ENCODE measurements at regions not wholly inside any gene's neighbourhood (a gene's known extent, or its start where the extent isn't known, plus 50 kb on each side); places are given as distances from the start of the nearest gene placed in this dataset.
A peak's percentile ranks its signal among the peaks of the same experiment; 100 is the strongest.

- Histone ChIP-seq H3K36me3 (no peaks in the 10 kb centered on the region), H3K4me3 (no peak overlapping the region), H3K9me3 (no peaks in the 10 kb centered on the region), H3K27me3 (no peaks in the 10 kb centered on the region), H3K27ac (no peak overlapping the region), H3K4me1 (no peaks in the 10 kb centered on the region)
- no CpG with 5 or more reads among the region's 10 CpGs for WGBS (ENCODE audit: insufficient coverage, low coverage, low lambda C conversion rate, missing lambda C conversion rate)
- ATAC-seq (no peak), DNase-seq (peak in 2 of 3 donors; percentile 9 to 30)
- TF ChIP-seq, protein P1, sequence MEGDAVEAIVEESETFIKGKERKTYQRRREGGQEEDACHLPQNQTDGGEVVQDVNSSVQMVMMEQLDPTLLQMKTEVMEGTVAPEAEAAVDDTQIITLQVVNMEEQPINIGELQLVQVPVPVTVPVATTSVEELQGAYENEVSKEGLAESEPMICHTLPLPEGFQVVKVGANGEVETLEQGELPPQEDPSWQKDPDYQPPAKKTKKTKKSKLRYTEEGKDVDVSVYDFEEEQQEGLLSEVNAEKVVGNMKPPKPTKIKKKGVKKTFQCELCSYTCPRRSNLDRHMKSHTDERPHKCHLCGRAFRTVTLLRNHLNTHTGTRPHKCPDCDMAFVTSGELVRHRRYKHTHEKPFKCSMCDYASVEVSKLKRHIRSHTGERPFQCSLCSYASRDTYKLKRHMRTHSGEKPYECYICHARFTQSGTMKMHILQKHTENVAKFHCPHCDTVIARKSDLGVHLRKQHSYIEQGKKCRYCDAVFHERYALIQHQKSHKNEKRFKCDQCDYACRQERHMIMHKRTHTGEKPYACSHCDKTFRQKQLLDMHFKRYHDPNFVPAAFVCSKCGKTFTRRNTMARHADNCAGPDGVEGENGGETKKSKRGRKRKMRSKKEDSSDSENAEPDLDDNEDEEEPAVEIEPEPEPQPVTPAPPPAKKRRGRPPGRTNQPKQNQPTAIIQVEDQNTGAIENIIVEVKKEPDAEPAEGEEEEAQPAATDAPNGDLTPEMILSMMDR (IDR thresholded peaks at IDR 0.05), result no peak
- no peak for TF ChIP-seq POLR2A (IDR thresholded peaks at IDR 0.05)
- intact Hi-C loops (cut with DNase I), result no loop called here
These were observed 73.2 kb upstream of the NKX1-1 start for GRCh38 chr4:1479454-1479853.

DNA sequence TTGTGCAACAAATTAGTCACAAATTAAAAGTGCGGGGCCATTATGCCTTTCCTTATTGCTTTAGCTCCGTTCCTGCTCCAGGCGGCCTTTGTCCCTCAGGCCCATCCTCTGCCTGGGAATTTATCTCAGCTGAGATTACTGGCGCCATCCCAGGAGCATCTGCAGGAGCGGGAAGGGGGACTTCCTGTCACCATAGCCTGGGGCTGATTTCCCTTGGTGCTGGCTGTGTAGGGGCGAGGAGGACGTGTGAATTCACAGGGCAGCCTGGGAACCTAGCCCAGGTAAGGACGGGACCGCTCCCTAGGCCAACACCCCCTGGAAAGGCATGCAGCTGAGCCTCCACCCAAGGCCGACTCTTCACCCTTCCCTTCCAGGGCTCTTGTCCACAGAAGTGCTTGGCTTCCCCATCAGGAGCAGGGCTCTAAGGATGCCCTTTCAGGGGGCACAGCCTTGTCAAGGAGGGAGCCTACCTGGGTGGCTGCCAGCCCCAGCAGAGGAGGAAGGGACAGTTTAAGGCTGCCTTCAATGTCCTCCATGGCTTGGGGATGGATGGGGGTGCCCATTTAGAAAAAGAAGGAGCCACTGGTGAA lies 72.6 kb upstream of the NKX1-1 start:
- peak in 2 of 3 donors; percentile 10 to 30 for DNase-seq
- intact Hi-C loops (cut with DNase I), result no loop called here
- no peak overlapping the region for H3K4me3 ChIP-seq
- TF ChIP-seq POLR2A (IDR thresholded peaks at IDR 0.05), result no peak
- TF ChIP-seq, protein P1 (IDR thresholded peaks at IDR 0.05), result no peak
- H3K4me1 ChIP-seq, result no peaks in the 10 kb centered on the region
- 31% methylated on average over 5 of the region's 10 CpGs for WGBS (ENCODE audit: insufficient coverage, low coverage, low lambda C conversion rate, missing lambda C conversion rate)
- no peak for ATAC-seq
- H3K36me3 ChIP-seq, result no peaks in the 10 kb centered on the region
- no peaks in the 10 kb centered on the region for H3K27me3 ChIP-seq
- no peaks in the 10 kb centered on the region for H3K9me3 ChIP-seq
- no peak overlapping the region for H3K27ac ChIP-seq

- Histone ChIP-seq H3K27ac (no peak overlapping the region), H3K27me3 (no peaks in the 10 kb centered on the region), H3K9me3 (no peaks in the 10 kb centered on the region), H3K36me3 (no peaks in the 10 kb centered on the region), H3K4me1 (no peaks in the 10 kb centered on the region), H3K4me3 (no peak overlapping the region)
- WGBS (ENCODE audit: insufficient coverage, low coverage, low lambda C conversion rate, missing lambda C conversion rate), result 73% methylated on average over 3 of the region's 18 CpGs
- DNase-seq, result peak in 1 of 3 donors; percentile 45
- ATAC-seq, result no peak
- TF ChIP-seq, protein P1 (IDR thresholded peaks at IDR 0.05), result no peak
- TF ChIP-seq POLR2A (IDR thresholded peaks at IDR 0.05), result no peak
- intact Hi-C loops (cut with DNase I), result no loop called here
These were observed 71.0 kb upstream of the NKX1-1 start for GRCh38 chr4:1477045-1477840.

GRCh38 chr4:1476140-1476513 lies 69.9 kb upstream of the NKX1-1 start:
- peaks cover 0 to 10% of the 10 kb centered on the region in 2 donors for H3K27me3 ChIP-seq
- 83% methylated on average over 2 of the region's 2 CpGs for WGBS (ENCODE audit: insufficient coverage, low coverage, low lambda C conversion rate, missing lambda C conversion rate)
- no peaks in the 10 kb centered on the region for H3K4me1 ChIP-seq
- H3K36me3 ChIP-seq, result no peaks in the 10 kb centered on the region
- H3K4me3 ChIP-seq, result no peak overlapping the region
- no peaks in the 10 kb centered on the region for H3K9me3 ChIP-seq
- ATAC-seq (no peak), DNase-seq (no peak)
- no peak overlapping the region for H3K27ac ChIP-seq
- intact Hi-C loops (cut with DNase I), result no loop called here
- TF ChIP-seq, protein P1 (IDR thresholded peaks at IDR 0.05), result no peak
- TF ChIP-seq POLR2A (IDR thresholded peaks at IDR 0.05), result no peak

Data from right lobe of liver (tissue), 6 donors.